HUDEP-2 (cell line): ENCODE measurements at regions not wholly inside any gene's neighbourhood (a gene's known extent, or its start where the extent isn't known, plus 50 kb on each side); places are given as distances from the start of the nearest gene placed in this dataset.
"Not testable (repeated sequence)": the region's sequence is repeated elsewhere in the genome, so short reads cannot be mapped to it uniquely, and the experiment has no call there.

ENCODE experiments used
- DNase-seq, 76 experiments: peaks; one replicate each; lab custom pipeline; 2025; ENCODE audit not compliant: unreplicated experiment in 76 of 76; lab: John Stamatoyannopoulos, UW

DNA sequence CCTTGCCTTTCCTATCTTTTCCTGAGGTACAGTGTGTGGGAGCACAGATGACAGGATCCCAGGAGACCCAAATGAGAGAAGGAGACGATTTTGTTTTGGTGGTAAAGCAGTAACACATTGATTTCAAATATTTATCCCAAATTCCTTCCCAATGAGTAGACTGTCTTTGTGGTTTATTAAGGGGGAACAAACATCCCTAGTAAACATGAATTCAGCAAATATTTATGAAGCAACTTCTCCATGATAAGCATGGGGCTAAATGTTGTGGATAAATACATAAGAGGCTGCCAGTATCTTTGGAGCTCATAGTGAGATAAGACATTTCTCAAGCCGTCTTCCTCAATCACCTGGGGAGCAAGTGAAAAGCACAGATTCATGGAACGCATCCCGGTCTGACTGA, 460.8 kb upstream of the CFAP20DC start:
- DNase-seq: no peak

DNA sequence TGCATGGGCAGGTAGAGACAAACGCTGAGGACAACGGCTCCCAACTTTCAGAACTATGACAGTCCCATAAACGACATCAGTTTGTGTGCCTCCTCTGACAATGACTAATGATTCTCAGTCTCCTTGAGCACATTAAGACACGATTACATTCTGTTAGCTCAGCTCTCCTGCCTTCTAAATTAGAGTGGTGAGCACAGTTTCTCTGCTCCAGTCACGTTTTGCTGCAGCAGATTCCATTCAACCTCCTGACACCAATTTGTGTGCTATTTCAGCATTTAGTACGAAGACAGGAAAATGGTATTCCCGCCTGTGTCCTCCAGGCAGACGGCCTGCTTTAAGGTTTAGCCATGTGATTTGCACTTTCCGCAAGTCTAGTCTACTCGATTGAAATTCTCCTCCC, 458.4 kb upstream of the CFAP20DC start:
- DNase-seq: no peak

DNA sequence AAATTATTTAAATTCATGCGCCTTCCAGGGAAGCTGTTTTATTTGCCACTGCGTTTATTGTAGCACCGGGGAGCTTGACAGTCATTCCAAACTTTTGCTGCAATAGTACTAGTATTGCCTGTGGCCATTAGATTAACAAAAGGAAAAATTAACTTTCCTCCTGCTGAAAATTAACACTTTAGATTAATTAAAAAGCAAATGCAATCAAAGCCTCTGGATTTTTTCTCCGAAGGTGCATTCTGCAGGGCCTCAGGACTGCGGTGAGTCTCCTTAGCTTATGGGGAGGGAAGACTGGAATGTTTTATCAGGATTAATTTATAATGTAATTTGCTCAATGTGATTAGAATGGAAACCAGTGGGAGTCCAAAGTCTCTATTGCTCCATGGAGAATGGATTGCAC, 456.4 kb upstream of the CFAP20DC start:
- no peak for DNase-seq

DNA sequence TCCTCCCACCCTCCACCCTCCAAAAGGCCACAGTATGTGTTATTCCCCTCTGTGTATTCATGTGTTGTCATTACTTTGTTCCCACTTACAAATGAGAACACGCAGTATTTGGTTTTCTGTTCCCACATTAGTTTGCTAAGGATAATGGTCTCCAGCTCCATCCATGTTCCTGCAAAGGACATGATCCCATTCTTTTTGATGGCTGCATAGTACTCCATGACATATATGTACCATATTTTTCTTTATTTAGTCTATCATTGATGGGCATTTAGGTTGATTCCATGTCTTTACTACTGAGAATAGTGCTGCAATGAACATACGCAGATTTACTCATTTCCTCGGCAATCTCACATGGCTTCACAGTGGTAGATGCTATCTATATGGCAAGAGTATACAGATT, 453.6 kb upstream of the CFAP20DC start:
- no peak for DNase-seq

DNA sequence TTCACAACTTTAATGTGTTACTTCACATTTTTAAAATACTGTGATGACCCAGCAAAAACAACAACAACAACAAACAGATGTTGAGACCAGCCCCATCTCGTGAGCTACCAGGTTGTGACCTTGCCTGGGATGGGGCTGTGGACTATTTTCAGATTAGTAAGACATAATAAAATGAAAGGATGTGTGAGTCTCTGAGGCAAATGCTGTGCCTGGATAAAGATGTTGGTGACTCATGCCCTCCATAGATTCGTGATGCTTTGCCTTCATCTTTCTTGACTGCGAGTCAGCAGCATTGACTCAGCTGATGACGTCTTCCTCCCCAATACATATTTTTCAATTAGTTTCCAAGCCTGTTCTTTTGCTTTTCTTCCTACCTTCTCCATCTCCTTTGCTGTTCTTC, 453.0 kb upstream of the CFAP20DC start:
- no peak for DNase-seq

DNA sequence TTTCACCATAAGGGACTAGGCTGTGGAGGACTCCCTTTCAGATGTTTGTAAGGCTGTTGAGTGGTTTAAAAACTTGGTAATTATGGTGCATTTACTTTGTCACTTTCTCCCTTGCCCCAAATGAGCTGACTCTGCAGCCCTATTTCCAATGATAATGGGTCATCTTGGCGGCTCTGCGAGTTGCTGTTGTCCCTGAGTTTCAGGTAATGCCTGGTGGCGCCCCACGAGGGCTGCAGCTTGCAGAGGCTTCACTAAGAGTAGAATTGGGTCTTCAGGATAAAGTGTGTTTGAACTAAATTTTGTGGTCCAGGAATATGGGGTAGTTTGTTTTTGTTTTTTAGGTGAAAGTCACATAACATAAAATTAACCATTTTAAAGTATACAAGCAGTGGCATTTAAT, 450.1 kb upstream of the CFAP20DC start:
- DNase-seq: no peak

DNA sequence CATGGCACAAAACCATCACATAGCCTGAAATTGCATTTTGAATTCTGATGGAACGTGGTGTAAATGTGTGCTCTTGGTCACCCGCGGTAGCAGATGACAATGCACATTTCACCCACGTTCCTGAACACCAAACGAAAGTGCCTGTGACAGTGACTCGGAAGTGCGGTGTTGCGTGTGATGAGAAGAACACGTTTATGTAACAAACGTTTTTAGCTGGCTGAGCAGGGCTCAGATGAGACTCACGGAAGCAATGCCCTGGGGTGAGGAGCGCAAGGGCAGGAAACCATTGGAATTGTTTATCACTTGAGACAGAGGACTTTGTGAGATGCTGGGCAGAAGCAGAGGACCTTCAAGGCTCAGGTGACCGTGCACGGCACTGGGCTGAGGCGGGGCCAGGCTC, 449.2 kb upstream of the CFAP20DC start:
- no peak for DNase-seq

DNA sequence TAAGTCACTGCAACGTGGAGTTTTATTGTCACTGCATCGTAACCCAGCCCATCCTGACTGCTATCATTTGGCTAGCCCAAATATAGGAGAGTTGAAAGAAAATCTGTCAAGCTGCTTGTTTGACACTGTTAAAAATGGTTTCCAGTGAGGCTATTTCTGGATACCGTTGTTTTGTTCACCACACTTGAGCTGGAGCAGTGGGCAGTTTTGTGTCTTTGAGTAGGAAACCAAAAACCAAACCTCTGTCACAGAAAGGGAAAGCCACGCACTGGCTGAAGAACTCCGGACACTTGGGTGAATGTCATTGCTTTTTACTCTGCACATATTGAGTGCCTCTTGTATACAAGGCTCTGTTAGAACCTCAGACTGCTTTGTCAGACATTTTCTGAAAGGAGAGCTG, 446.4 kb upstream of the CFAP20DC start:
- no peak for DNase-seq

DNA sequence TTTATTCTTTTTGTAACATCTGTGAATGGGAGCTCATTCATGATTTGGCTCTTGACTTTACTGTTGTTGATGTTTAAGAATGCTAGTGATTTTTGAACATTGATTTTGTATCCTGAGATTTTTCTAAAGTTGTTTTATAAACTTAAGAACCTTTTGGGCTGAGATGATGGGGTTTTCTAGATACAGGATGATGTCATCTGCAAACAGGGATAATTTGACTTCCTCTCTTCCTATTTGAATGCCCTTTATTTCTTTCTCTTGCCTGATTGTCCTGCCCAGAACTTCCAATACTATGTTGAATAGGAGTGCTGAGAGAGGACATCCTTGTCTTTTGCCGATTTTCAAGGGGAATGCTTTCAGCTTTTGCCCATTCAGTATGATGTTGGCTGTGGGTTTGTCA, 445.1 kb upstream of the CFAP20DC start:
- DNase-seq: not testable (repeated sequence)

DNA sequence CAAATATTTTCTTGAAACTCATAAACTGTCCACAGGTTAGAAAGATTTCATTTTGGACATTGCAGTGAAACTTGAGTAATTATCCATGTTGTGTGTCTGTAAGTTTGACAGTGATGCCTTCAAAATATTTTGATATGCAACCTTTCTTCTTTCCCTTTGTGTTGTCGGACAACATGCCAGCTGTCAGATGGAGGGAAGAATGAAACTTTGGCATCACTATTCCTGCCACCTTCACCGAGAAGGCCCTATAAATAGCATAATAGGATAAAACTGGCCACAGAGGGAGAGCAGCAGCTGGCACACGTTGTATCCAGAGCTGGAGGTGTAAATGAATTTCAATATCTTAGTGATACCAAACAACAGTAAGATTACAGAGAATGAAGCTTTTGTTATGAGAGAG, 436.7 kb upstream of the CFAP20DC start:
- DNase-seq: no peak

DNA sequence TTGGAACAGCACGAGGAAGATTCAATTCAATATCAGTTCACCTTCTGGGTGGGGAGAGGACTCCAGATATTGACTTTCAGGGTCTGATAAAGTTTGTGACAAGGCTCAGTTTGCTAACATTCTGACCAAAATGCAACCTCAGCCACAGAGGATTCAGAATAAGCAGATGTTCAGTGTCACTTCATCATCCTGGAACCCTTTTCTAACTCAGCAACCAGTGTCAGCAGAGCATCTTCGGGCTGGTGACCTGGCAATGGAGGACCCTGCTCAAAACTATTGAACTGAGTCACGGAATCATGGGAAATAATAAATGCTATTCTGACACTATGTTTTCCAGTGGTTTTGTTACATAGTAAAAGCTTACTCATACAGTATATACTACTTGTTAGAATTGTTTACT, 433.4 kb upstream of the CFAP20DC start:
- no peak for DNase-seq

DNA sequence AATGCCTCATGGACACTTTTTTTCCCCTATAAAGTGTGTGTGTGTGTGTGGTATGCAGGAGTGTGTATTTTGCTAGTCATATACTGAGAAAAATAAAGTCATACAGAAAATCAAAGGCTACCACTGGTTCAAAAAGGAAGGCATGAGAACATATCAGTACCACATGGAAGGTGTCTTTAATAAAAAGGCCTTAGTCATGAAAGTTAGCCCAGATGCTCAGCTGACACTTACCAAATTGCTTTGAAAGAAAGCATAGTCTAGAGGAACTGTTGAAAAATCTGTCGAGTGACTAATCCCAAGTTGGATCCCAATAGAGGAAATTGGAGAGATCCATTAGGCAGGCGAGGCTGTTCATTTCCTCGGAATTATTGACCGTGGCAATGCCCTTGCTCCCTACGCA, 432.9 kb upstream of the CFAP20DC start:
- DNase-seq: no peak

DNA sequence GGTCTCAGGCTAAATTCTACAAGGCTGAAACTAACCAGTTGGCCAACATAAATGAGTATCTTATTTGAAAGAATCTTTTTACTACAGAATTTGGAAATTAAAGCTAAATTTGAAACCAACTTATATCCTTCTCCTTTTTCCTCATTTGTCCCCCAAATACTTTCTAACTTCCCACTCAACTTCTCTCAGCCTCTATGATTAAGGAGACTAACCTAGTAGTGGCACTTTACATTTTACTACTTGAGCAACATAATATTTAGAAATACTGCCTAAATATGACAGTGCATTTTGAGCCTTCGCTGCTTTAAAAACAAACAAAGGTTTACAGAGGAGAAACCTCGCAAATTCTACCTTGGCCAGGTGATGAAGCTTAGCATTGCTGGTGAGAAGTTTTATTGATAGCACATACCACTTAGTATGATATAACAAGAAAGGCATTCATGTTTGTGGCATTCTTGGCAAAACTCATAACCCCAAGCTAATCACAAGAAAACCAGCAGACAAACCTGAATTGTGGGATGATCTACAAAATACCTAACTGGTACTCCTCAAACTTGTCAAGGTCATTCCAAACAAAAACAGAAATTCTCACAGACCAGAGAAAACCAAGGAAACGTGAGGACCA, 432.1 kb upstream of the CFAP20DC start:
- no peak for DNase-seq

DNA sequence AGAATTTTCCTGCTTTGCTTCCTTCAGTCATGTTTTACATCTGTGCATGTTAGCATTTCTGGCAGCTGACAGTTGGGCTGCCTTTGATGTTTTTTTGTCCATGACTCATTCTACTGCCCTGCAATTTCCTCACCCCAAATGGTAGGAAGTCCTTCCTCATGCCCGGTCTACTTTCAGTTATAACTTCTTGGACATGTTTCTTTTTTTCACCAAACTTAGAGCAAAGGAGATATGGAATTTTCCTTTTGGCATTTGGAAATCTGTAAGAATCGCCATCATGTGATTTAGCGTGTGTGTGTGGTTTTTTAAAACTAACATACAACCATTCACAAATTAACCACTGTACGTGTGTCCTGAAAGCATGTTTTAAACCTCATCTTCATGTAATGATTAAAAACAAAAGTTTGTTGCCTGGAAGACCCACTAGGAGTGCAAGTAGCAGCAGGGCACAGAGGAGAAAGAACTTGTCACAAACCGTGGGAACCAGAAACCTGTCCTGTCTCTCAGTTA, 430.7 kb upstream of the CFAP20DC start:
- no peak for DNase-seq

DNA sequence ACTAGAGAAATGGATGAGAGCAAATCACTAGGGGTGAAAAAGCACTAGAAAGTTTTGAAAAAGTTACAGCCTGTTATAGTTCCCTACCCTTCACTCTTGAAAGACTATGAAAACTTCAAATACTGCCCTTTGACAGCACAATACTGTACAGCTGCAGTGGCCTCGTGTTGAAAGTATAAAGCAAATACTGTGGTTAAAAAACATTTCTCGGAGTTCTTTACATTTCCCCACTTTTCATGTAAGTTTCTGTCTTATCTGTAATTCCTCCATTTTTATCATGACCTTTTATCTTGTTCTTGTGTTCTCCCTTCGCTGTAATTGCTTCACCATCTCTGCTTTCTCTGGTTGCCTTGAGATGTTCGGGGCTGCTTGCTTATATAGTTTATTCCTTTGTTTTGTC, 423.8 kb upstream of the CFAP20DC start:
- no peak for DNase-seq

DNA sequence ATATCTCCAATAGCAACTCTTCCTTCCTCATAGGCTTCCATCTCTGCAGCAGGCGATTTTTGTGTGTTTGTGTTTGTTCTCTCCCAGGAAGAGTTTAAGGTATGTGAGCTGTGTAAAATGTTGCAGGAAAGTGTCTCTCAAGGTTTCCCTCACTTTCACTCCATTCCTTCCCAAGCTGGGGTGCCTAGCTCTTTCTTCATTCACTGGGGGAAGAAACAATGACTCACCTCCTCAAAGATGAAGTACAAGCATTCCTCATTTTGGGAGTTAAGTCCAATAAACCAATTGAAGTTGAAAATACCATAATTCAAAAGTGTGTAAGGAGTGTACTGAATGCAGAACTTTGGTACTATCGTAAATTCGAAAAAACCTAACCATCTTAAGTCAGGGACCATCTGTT, 422.7 kb upstream of the CFAP20DC start:
- no peak for DNase-seq

DNA sequence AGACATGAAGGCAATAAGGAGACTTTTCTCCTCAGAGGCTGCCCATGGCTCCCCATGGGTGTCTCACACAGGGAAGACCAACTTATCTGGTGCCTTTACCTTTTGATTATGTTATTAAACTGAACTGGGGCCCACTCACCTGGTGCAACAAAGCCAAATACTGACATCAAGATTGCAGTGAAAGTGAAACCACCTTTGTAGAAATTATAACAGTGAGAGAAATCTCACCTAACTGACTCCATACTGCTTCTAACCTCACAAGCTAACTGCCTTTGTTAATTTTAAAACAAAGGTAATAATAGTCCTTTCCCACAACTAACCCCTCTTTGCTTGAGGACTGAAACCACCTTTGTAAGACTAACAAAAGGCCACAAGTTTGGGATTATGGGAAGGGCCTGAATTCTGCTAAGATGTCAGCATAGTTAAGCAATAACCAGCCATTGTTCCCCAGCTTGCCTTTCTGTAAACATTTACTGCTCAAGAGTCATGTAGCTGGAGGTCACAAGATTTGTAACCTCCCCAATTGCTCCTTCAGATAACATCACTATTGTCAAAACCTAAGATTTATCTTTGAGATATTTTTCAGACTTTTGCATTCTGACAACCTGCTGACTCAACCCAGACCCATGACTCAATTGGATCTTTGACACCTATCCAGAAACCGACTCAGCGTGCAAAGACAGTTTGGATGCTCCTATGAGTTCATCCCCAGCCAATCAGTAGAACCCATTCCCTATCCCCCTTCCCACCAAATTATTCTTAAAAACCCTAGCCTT, 420.3 kb upstream of the CFAP20DC start:
- DNase-seq: no peak

DNA sequence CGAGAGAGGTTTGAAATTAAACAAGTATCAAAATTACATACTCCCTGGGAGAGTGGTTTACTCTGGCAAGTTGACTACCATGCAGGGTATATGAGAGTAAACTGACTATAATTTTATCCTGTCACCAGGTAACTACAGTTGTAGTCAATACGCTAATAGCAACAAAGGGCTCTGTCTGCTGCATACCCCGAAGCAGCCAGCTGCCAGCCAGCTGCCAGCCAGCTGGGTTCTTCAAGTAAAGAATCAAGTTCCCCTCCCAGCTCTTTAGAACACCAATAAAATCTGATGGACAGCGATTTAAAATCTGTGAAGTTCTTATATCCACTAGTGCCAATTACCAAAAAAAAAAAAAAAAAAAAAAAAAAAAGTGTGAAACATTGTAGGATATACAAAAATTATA, 417.7 kb upstream of the CFAP20DC start:
- DNase-seq: no peak

DNA sequence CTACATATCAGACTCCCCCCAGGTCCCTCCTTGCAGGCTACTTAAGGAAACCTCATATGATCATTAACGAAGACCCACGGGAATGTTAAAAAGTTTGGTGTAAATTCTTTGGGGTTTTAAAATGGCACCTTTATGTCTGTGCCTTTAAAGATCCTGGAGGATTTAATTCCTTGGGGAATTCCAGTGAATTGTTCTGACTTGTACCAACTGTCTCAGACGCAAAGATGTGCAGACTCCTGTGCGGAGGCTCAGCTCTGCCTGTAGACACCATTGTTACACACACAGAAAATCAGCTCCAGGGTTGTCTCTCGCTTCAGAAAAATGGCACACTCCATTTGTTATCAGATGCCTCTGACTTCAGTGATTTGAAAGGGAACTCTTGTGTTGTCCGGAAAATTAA, 414.4 kb upstream of the CFAP20DC start:
- DNase-seq: no peak

DNA sequence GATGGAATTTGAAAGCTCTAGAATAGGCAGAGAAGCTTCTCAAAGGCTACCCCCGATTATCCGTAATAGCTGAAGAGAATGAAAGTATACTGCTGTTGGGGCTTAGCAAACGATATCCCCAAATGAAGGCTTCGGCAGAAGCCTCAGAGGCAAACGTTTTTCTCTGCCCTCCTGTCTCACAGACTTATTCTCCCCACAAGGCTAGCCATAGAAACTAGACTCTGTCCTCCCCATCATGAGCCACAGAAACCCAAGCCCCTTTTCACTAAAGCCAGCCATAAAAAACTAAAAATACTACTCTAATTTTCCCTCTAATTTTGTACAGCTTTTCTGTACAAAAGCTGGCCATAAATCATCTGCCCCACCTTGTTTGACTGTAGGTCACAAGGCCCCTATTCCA, 413.4 kb upstream of the CFAP20DC start:
- DNase-seq: no peak

DNA sequence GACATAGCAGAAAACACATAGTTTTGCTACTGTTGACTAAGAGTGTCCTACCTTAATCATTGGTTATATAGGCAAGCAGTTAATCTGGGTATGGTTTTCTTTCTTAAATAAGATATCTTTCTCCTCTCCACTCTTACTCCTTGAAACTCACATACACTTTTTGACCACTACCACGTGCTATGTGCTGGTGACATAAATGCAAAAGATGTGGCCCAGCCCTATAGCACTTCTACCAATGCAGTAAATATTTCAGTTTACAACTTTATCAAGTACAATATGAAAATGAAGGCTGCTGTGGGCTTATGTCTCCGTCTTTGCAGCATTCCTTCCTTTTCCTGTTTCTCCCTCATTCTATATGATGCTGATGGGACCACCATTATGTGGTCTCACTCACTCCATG, 410.2 kb upstream of the CFAP20DC start:
- DNase-seq: no peak

DNA sequence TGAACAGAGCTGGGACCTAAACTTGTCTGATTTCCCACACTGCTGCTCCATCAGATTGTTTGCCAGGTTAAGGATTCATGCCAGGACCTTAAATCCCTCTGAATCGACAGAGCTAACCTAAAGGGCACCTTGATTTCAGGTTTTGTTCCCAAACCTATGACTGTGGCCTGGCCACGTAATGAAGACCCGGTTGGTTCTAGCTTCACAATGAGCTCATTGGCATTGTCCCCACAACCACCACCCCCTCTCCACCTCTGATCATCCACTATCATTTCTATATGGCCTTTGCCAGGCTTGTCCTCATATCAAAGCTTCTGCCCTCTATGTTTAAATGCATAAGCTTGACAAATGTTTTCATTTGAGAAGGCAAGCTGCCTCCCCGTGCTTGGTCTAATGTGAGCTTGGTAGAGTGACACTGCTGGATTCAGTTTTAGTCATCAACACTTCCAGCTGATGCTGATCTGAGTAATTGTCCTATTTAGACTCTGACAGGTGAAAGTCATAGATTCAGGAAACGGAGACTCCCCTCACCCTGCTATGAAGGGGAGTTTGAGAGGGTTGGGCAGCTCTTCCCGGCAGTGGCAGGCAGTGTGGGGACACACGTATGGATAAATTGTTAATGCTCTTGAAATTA, 407.1 kb upstream of the CFAP20DC start:
- no peak for DNase-seq
